ENCODE measurements at regions not wholly inside any gene's neighbourhood (a gene's known extent, or its start where the extent isn't known, plus 50 kb on each side); places are given as distances from the start of the nearest gene placed in this dataset.
"Not testable (repeated sequence)": the region's sequence is repeated elsewhere in the genome, so short reads cannot be mapped to it uniquely, and the experiment has no call there.

- not testable (repeated sequence) for DNase-seq (ENCODE audit: low spot score)
Observed at GRCh38 chr9:33734941-33735835, 60.2 kb upstream of the PRSS3 start.

DNA sequence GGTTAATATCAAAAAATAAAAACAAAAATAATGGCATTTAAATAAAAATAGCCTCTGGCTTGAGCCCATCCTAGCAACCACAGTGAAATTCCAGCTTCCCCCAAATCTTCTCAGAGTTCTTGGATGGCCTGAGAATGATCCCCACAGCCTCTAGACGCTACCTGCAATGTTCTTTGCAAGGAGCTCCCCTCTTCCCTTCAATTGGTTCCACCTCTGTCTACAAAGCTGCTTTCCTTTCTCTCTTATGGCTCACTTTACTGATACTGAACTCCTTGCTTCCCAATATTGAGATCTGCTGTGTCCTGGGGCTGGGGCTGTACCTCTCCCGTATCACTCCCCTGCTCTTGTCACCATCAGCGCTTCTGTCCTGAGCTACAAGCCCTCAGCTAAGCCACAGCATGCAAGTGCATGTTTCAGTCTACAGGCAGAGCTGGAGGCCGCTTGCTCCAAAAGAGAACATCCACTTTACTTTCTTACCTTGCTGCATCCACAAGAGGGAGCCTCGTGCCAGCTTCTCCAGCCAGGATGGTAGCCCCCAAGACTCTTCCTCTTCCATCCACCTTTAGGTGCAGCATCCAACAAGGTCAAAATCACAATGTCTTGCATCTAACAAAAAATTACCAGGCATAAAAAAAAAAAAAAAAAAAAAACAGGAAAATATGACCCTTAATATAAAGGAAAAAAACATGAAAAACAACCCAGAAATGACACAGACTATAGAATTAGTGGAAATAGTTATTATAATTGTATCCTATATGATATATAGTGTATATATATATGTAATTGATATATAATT, 57.4 kb upstream of the PRSS3 start:
- no peak for DNase-seq (ENCODE audit: low spot score)

GRCh38 chr9:33739398-33739797, 56.0 kb upstream of the PRSS3 start:
- no peak for DNase-seq (ENCODE audit: low spot score)

DNA sequence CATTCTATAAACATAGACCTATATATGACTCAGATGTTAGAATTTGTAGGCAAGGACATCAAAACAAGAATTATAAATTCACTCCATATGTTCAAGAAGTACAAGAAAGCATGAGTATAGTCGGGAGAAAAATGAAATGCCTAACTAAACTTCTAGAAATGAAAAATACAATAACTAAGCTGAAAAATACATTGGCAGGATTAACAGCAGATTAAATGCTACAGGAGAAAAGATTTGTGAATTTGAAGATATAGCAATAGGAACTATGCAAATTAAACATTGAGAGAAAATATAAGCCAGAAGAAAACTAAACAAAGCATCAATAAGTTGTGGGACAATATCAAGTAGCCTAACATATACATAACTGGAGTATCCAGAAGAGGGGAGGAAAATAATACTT, 55.3 kb upstream of the PRSS3 start:
- DNase-seq (ENCODE audit: low spot score): no peak

DNA sequence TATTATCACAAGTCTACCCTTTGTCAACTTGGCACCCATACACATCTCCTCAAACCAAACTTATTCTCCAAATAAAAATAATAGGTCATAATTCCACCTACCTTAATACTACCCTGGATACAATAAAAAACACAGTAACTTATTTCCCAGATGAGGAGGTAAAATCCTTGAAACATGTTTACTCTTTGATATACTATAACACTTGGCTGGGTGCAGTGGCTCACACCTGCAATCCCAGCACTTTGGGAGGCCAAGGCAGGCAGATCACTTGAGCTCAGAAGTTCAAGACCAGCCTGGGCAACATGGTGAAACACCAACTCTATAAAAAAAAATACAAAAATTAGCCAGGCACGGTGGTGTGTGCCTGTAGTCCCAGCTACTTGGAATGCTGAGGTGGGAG, 54.4 kb upstream of the PRSS3 start:
- DNase-seq (ENCODE audit: low spot score): not testable (repeated sequence)

- DNase-seq (ENCODE audit: low spot score): no peak
Observed at GRCh38 chr9:33742051-33742450, 53.3 kb upstream of the PRSS3 start.

DNA sequence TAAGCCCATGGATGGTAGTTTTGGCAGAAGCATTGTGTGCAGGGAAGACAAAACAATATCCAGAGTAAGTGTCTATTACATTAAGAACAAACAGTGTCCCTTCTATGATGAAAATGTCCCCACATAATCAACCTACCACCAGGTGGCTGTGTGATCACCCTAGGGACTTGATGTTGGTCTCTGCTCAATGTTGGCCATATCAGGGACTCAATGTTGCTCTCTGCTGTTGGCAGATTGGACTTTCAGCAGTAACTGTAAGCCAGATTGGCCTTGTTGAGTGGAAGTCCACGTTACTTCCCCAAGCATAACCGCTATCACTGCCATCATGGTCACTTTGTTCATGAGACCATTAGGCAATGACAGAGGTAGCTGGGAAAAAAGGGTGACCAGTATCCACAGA, 52.8 kb upstream of the PRSS3 start:
- DNase-seq (ENCODE audit: low spot score): no peak
